Mammary epithelial cell (primary cell): ENCODE measurements at regions not wholly inside any gene's neighbourhood (a gene's known extent, or its start where the extent isn't known, plus 50 kb on each side); places are given as distances from the start of the nearest gene placed in this dataset.

ENCODE experiments used
- EZH2 ChIP-seq: IDR thresholded peaks from 2 replicates; pipeline ENCODE4 v1.6.1; 2012; ENCODE audit warnings: low read length, inconsistent platforms, borderline replicate concordance
- TF ChIP-seq, protein P1 (sequence below), 2 donors: IDR thresholded peaks in 1 of 2; conservative IDR thresholded peaks in 1 of 2; 2 replicates each; pipeline ENCODE4 v1.5.1; 2011 to 2012; ENCODE audit warnings: inconsistent platforms in 2 of 2, low read length in 2 of 2, mild to moderate bottlenecking in 2 of 2, control low read depth in 1 of 2, low read depth in 1 of 2; ENCODE audit not compliant: insufficient read depth in 1 of 2; ENCODE audit errors: extremely low read depth in 1 of 2

DNA sequence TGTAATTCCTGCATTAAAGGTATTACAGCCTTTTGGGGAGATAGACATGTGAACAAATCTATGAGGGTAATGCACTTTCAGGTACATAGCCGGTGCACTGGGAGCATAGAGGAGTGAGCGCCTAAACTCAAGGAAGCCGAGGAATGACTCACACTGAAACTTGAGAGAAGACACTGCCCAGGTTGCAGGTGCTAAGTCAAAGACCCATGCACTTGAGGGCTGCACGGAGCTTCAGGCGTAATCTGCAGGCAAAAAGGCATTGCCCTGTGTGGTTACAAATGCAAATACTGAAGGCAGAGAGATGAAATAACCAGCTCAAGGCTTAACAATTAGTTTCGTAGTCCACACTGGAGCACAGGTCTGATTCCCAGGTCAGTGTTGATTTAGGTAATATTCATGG is 51.0 kb upstream of the OSBPL3 start:
- TF ChIP-seq, protein P1, sequence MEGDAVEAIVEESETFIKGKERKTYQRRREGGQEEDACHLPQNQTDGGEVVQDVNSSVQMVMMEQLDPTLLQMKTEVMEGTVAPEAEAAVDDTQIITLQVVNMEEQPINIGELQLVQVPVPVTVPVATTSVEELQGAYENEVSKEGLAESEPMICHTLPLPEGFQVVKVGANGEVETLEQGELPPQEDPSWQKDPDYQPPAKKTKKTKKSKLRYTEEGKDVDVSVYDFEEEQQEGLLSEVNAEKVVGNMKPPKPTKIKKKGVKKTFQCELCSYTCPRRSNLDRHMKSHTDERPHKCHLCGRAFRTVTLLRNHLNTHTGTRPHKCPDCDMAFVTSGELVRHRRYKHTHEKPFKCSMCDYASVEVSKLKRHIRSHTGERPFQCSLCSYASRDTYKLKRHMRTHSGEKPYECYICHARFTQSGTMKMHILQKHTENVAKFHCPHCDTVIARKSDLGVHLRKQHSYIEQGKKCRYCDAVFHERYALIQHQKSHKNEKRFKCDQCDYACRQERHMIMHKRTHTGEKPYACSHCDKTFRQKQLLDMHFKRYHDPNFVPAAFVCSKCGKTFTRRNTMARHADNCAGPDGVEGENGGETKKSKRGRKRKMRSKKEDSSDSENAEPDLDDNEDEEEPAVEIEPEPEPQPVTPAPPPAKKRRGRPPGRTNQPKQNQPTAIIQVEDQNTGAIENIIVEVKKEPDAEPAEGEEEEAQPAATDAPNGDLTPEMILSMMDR (conservative IDR thresholded peaks at IDR 0.05 in 1 of 2, IDR thresholded peaks at IDR 0.05 in 1 of 2; ENCODE audit: extremely low read depth in 1 of 2, insufficient read depth in 1 of 2, low read depth in 1 of 2, low read length in 2 of 2) = no peak
- no peak for TF ChIP-seq EZH2
